Stomach (tissue), 8 donors: ENCODE measurements at regions not wholly inside any gene's neighbourhood (a gene's known extent, or its start where the extent isn't known, plus 50 kb on each side); places are given as distances from the start of the nearest gene placed in this dataset.

Experiments used
- DNase-seq, 2 donors: peaks; one replicate each; pipeline versions ENCODE4 v3.0.0 to v3.0.0-alpha.2; 2013 to 2019
- H3K27ac ChIP-seq, 5 donors: fragments of 200-600 bp in 4 of 5; sonication (generic) in 4 of 5; one replicate each; pipeline ENCODE4 v1.5.1; 2013 to 2019; ENCODE audit warnings: mild to moderate bottlenecking in 1 of 5, moderate library complexity in 1 of 5
- H3K27me3 ChIP-seq, 3 donors: fragments of 200-600 bp; sonication (generic); one replicate each; pipeline ENCODE4 v1.5.1; 2017 to 2019; ENCODE audit warnings: mixed run types in 1 of 3
- H3K36me3 ChIP-seq, 4 donors: fragments of 200-600 bp; sonication (generic); 1 replicate in 3 of 4; 2 replicates in 1 of 4; pipeline ENCODE4 v1.5.1; 2016 to 2019
- H3K4me1 ChIP-seq, 4 donors: fragments of 200-600 bp; sonication (generic); one replicate each; pipeline ENCODE4 v1.5.1; 2016 to 2019
- H3K4me3 ChIP-seq, 4 donors: fragments of 200-600 bp; sonication (generic) in 3 of 4; one replicate each; pipeline ENCODE4 v1.5.1; 2016 to 2019; ENCODE audit warnings: mild to moderate bottlenecking in 1 of 4
- H3K9me3 ChIP-seq, 4 donors: fragments of 200-600 bp; sonication (generic); one replicate each; pipeline ENCODE4 v1.5.1; 2016 to 2019
- EP300 ChIP-seq: sonication (generic); formaldehyde crosslinking; IDR thresholded peaks from one replicate; pipeline ENCODE4 v1.6.1; 2017; ENCODE audit warnings: antibody characterized with exemption
- POLR2A ChIP-seq, 4 donors: fragments of 450-650 bp; IDR thresholded peaks; one replicate each; pipeline ENCODE4 v1.6.1; 2016; ENCODE audit warnings: antibody characterized with exemption in 4 of 4, control low read depth in 2 of 4, mild to moderate bottlenecking in 1 of 4, moderate library complexity in 1 of 4
- POLR2AphosphoS5 ChIP-seq, 3 donors: sonication (generic); formaldehyde crosslinking; IDR thresholded peaks; one replicate each; pipeline ENCODE4 v1.6.1; 2016; ENCODE audit warnings: antibody characterized with exemption in 3 of 3
- WGBS, 5 donors: extraction: QIAGEN DNeasy Blood & Tissue Kit in 3 of 5; methylation state at CpG; one replicate each; pipeline versions ENCODE4 v1.1.5 to v1.1.7; 2013 to 2018; 5-methylcytosine and 5-hydroxymethylcytosine counted together
- intact Hi-C: fragments of 100-400 bp; cut with DNase I; formaldehyde crosslinking; loops from one replicate; pipeline ENCODE4 v1.15.1; 2023; ENCODE audit warnings: low total_unique reads
- TF ChIP-seq, protein P1 (sequence below), 7 experiments: fragments of 450-650 bp in 4 of 7; fragments of 200-600 bp in 3 of 7; sonication (generic) in 3 of 7; IDR thresholded peaks; one replicate each; pipeline ENCODE4 v1.5.1; 2016 to 2019; ENCODE audit warnings: antibody characterized with exemption in 7 of 7, control low read depth in 2 of 7, mild to moderate bottlenecking in 1 of 7
- donor health status: healthy with polysubstance abuse.
- donor health status: Bipolar disorder and iron deficiency.
- donor health status: healthy.

- H3K4me3 ChIP-seq: no peak overlapping the region
- DNase-seq: no peak
- peaks cover 0 to 32% (median 0%) of the 10 kb centered on the region in 4 donors for H3K9me3 ChIP-seq
- H3K27me3 ChIP-seq: no peaks in the 10 kb centered on the region
- WGBS, 5 donors: 92 to 95% (median 94%) methylated on average over 18 of the region's 18 CpGs
- no peaks in the 10 kb centered on the region for H3K36me3 ChIP-seq
- intact Hi-C loops: no loop called here
- TF ChIP-seq POLR2A (IDR thresholded peaks at IDR 0.05): no peak
- no peak for TF ChIP-seq EP300
- TF ChIP-seq POLR2AphosphoS5 (IDR thresholded peaks at IDR 0.05): no peak
- TF ChIP-seq, protein P1, sequence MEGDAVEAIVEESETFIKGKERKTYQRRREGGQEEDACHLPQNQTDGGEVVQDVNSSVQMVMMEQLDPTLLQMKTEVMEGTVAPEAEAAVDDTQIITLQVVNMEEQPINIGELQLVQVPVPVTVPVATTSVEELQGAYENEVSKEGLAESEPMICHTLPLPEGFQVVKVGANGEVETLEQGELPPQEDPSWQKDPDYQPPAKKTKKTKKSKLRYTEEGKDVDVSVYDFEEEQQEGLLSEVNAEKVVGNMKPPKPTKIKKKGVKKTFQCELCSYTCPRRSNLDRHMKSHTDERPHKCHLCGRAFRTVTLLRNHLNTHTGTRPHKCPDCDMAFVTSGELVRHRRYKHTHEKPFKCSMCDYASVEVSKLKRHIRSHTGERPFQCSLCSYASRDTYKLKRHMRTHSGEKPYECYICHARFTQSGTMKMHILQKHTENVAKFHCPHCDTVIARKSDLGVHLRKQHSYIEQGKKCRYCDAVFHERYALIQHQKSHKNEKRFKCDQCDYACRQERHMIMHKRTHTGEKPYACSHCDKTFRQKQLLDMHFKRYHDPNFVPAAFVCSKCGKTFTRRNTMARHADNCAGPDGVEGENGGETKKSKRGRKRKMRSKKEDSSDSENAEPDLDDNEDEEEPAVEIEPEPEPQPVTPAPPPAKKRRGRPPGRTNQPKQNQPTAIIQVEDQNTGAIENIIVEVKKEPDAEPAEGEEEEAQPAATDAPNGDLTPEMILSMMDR (IDR thresholded peaks at IDR 0.05): no peak
- no peaks in the 10 kb centered on the region for H3K4me1 ChIP-seq
- no peak overlapping the region for H3K27ac ChIP-seq
Observed at GRCh38 chr12:78793982-78794381, 70.6 kb upstream of the SYT1 start.

DNA sequence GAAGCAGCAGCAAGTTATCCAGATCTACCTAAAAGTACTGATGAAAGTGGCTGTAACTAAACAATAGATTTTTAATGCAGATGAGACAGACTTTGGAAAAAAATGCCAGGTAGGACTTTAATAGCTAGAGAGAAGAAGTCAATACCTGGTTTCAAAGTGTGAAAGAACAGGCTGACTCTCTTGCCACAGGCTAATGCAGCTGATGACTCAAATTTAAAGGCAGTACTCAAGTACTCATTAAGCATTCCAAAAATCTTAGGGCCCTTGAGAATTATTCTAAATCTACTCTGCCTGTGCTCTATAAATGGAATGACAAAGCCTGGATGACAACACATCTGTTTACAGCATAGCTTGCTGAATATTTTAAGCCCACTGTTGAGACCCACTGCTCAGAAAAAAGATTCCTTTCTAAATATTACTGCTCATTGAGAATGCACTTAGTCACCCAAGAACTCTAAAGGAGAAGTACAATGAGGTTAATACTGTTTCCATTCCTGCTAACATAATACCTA lies 68.6 kb upstream of the SYT1 start:
- no peak for DNase-seq
- no peaks in the 10 kb centered on the region for H3K4me1 ChIP-seq
- H3K36me3 ChIP-seq: no peaks in the 10 kb centered on the region
- TF ChIP-seq POLR2AphosphoS5 (IDR thresholded peaks at IDR 0.05): no peak
- TF ChIP-seq POLR2A (IDR thresholded peaks at IDR 0.05): no peak
- no peak for TF ChIP-seq EP300
- TF ChIP-seq, protein P1 (IDR thresholded peaks at IDR 0.05): no peak
- peaks cover 0 to 32% (median 0%) of the 10 kb centered on the region in 4 donors for H3K9me3 ChIP-seq
- no peaks in the 10 kb centered on the region for H3K27me3 ChIP-seq
- intact Hi-C loops: no loop called here
- H3K27ac ChIP-seq: no peak overlapping the region
- no peak overlapping the region for H3K4me3 ChIP-seq

- intact Hi-C loops: no loop called here
- WGBS, 5 donors: 84 to 95% (median 93%) methylated on average over 2 of the region's 2 CpGs
- TF ChIP-seq, protein P1 (IDR thresholded peaks at IDR 0.05): no peak
- TF ChIP-seq POLR2AphosphoS5 (IDR thresholded peaks at IDR 0.05) (no peak), EP300 (no peak), POLR2A (IDR thresholded peaks at IDR 0.05) (no peak)
Observed at GRCh38 chr12:78797196-78797931, 67.2 kb upstream of the SYT1 start.

DNA sequence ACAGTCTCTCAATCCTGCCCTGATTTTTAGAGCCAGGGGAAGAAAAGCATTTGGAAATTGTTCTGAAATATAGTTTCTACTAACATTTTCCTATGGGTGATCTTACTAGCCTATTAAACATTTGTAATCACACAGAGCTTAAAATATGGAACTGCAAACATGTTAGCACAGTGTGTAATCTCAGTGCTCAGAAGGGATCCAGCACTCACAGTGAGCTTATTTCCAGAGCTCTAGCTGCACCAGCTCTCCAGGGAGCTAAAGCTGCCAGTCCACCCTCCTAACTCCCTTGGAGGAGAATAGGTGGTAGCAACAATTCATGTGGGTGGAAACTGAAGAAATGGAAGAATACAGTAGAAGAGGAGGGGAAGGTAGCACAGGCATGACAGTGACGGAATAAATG lies 64.9 kb upstream of the SYT1 start:
- WGBS, 5 donors: 55 to 90% (median 60%) methylated on average over 1 of the region's 1 CpG
- Histone ChIP-seq H3K4me3 (no peak overlapping the region), H3K36me3 (no peaks in the 10 kb centered on the region), H3K27ac (no peak overlapping the region), H3K4me1 (no peaks in the 10 kb centered on the region), H3K27me3 (no peaks in the 10 kb centered on the region), H3K9me3 (peaks cover 0 to 23% (median 0%) of the 10 kb centered on the region in 4 donors)
- intact Hi-C loops: no loop called here
- DNase-seq: no peak
- TF ChIP-seq POLR2A (IDR thresholded peaks at IDR 0.05) (no peak), EP300 (no peak)
- TF ChIP-seq, protein P1 (IDR thresholded peaks at IDR 0.05): no peak

More at GRCh38 chr12:78797196-78797931, 67.2 kb upstream of the SYT1 start:
- Histone ChIP-seq H3K4me1 (no peaks in the 10 kb centered on the region), H3K27ac (no peak overlapping the region), H3K27me3 (no peaks in the 10 kb centered on the region), H3K36me3 (no peaks in the 10 kb centered on the region), H3K4me3 (no peak overlapping the region), H3K9me3 (peaks cover 0 to 32% (median 0%) of the 10 kb centered on the region in 4 donors)
- DNase-seq: peak in 1 of 2 donors; percentile 6
